ENCODE measurements at regions not wholly inside any gene's neighbourhood (a gene's known extent, or its start where the extent isn't known, plus 50 kb on each side); places are given as distances from the start of the nearest gene placed in this dataset.

DNA sequence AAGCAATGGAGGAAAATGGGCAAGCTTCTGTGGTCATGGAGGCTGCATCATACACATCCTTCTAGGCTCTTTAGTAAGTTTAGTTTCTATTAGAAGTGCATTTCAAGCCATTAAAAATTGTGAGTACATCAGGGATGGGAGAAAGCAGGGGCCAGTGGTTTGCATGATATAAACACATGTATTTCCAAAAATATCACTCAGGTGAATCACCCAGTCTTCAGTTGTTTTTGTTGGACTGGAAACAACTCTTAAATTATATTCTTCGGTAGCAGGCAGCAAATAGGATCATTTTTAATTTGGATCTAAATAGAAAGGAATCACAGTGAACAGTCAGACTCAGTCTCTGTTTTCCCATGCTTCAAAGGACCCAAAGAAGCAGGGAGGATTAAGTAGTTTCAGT, 657.9 kb downstream of the TLR4 start:
- peaks cover 3% of the 10 kb centered on the region; the same call in 1 of the 2 replicates for H3K9me3 ChIP-seq (ENCODE audit: insufficient read depth, low read depth, low read length)
- H3F3A ChIP-seq (ENCODE audit: low read depth), result no peaks in the 10 kb centered on the region
- H3K79me2 ChIP-seq (ENCODE audit: insufficient read depth, low read length), result no peaks in the 10 kb centered on the region
- H4K20me1 ChIP-seq (ENCODE audit: insufficient read depth, low read length, poor library complexity, severe bottlenecking), result no peaks in the 10 kb centered on the region
- no peaks in the 10 kb centered on the region for H3K4me1 ChIP-seq (ENCODE audit: insufficient read depth, low read length, poor library complexity, severe bottlenecking)
- H3K9ac ChIP-seq (ENCODE audit: low read depth, low read length, poor library complexity, severe bottlenecking), result no peak overlapping the region
- H3K36me3 ChIP-seq (ENCODE audit: insufficient read depth, low read length), result no peaks in the 10 kb centered on the region
- TF ChIP-seq, protein P1, sequence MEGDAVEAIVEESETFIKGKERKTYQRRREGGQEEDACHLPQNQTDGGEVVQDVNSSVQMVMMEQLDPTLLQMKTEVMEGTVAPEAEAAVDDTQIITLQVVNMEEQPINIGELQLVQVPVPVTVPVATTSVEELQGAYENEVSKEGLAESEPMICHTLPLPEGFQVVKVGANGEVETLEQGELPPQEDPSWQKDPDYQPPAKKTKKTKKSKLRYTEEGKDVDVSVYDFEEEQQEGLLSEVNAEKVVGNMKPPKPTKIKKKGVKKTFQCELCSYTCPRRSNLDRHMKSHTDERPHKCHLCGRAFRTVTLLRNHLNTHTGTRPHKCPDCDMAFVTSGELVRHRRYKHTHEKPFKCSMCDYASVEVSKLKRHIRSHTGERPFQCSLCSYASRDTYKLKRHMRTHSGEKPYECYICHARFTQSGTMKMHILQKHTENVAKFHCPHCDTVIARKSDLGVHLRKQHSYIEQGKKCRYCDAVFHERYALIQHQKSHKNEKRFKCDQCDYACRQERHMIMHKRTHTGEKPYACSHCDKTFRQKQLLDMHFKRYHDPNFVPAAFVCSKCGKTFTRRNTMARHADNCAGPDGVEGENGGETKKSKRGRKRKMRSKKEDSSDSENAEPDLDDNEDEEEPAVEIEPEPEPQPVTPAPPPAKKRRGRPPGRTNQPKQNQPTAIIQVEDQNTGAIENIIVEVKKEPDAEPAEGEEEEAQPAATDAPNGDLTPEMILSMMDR (conservative IDR thresholded peaks at IDR 0.05; ENCODE audit: low read length), result no peak
- no peak for TF ChIP-seq EZH2phosphoT487 (IDR thresholded peaks at IDR 0.05; ENCODE audit: borderline replicate concordance)
- H3K4me2 ChIP-seq (ENCODE audit: low read depth, low read length, poor library complexity, severe bottlenecking), result no peak overlapping the region
- H3K27me3 ChIP-seq (ENCODE audit: insufficient read depth, low read length, poor library complexity, severe bottlenecking), result no peaks in the 10 kb centered on the region
- H2AFZ ChIP-seq (ENCODE audit: low read length), result no peak overlapping the region
- no peak overlapping the region for H3K4me3 ChIP-seq (ENCODE audit: low read length, poor library complexity, severe bottlenecking)
- no peaks in the 10 kb centered on the region for H3K9me2 ChIP-seq (replicated peaks; ENCODE audit: low read depth, low read length)

DNA sequence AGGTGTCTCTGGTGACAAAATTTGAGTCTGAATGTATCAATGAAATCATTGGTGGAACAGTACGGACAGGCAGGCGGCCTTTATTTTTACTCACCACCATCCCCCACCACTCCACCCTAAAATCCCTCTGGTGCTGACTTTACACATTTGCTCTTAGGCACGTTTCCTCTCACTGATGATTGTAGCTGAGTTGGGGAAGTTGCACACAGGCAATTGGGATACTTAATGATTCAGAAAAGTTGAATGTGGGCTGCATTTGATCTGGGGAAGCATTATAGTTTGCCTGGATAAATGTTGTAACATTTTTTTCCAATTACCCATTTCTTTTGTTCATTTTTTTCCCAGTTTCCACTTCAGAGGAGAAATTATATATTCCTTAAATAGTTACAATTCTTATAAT, 658.4 kb downstream of the TLR4 start:
- Histone ChIP-seq H3K27me3 (ENCODE audit: insufficient read depth, low read length, poor library complexity, severe bottlenecking) (no peaks in the 10 kb centered on the region), H3K4me3 (ENCODE audit: low read length, poor library complexity, severe bottlenecking) (no peak overlapping the region), H4K20me1 (ENCODE audit: insufficient read depth, low read length, poor library complexity, severe bottlenecking) (no peaks in the 10 kb centered on the region), H3K79me2 (ENCODE audit: insufficient read depth, low read length) (no peaks in the 10 kb centered on the region), H3K9me2 (replicated peaks; ENCODE audit: low read depth, low read length) (no peaks in the 10 kb centered on the region), H3K4me2 (ENCODE audit: low read depth, low read length, poor library complexity, severe bottlenecking) (no peak overlapping the region), H2AFZ (ENCODE audit: low read length) (no peak overlapping the region), H3F3A (ENCODE audit: low read depth) (no peaks in the 10 kb centered on the region), H3K4me1 (ENCODE audit: insufficient read depth, low read length, poor library complexity, severe bottlenecking) (no peaks in the 10 kb centered on the region), H3K36me3 (ENCODE audit: insufficient read depth, low read length) (no peaks in the 10 kb centered on the region), H3K9ac (ENCODE audit: low read depth, low read length, poor library complexity, severe bottlenecking) (no peak overlapping the region), H3K9me3 (ENCODE audit: insufficient read depth, low read depth, low read length) (peaks cover 3% of the 10 kb centered on the region; the same call in 1 of the 2 replicates)
- TF ChIP-seq, protein P1 (conservative IDR thresholded peaks at IDR 0.05; ENCODE audit: low read length), result no peak
- TF ChIP-seq EZH2phosphoT487 (IDR thresholded peaks at IDR 0.05; ENCODE audit: borderline replicate concordance), result no peak

DNA sequence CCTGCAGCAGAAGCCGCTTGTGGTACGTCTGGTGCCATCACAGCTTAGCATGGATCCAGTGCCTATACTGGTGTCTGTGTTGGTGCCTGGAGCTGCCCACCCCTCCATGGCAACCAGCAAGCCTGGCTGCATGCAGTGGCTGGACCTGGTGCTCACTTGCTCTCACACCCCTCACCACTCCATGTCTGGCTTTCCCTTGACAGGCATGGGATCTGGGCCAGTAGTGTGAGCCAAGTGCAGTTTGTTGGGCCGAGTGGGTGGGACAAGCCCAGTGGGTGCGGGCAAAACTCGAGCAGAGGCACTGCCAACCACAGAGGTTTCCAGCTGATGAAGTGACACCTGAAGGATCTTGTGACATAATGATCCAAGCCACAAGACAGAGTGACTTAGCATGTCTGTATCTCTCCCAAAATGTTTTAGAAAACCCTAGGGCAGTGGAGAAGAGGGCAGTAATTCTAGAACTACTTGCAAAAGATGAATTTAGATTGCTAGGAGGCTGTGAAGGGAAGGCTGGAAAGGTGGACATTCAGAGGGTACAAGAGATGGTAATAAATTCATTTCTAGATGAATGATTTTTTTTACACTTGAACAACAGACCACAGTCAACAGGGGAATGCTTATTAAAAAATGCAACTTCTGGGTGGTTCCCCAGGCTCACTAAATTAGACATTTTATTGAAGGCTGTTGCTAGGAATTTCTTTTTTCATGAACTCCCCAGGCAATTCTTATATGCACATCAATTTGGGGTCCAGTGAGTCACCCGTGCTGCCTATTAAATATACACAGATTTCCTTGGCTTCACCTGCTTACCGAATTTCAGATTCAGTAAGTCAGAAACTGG, 660.3 kb downstream of the TLR4 start:
- TF ChIP-seq, protein P1 (conservative IDR thresholded peaks at IDR 0.05; ENCODE audit: low read length), result no peak
- no peak for TF ChIP-seq EZH2phosphoT487 (IDR thresholded peaks at IDR 0.05; ENCODE audit: borderline replicate concordance)
- H3K27me3 ChIP-seq (ENCODE audit: insufficient read depth, low read length, poor library complexity, severe bottlenecking), result no peaks in the 10 kb centered on the region
- no peak overlapping the region for H3K4me3 ChIP-seq (ENCODE audit: low read length, poor library complexity, severe bottlenecking)
- no peaks in the 10 kb centered on the region for H3K9me2 ChIP-seq (replicated peaks; ENCODE audit: low read depth, low read length)
- no peak overlapping the region for H2AFZ ChIP-seq (ENCODE audit: low read length)
- H3K9me3 ChIP-seq (ENCODE audit: insufficient read depth, low read depth, low read length), result peaks cover 3% of the 10 kb centered on the region; the same call in 1 of the 2 replicates
- H3K36me3 ChIP-seq (ENCODE audit: insufficient read depth, low read length), result no peaks in the 10 kb centered on the region
- no peaks in the 10 kb centered on the region for H3F3A ChIP-seq (ENCODE audit: low read depth)
- H3K9ac ChIP-seq (ENCODE audit: low read depth, low read length, poor library complexity, severe bottlenecking), result no peak overlapping the region
- H4K20me1 ChIP-seq (ENCODE audit: insufficient read depth, low read length, poor library complexity, severe bottlenecking), result no peaks in the 10 kb centered on the region
- H3K79me2 ChIP-seq (ENCODE audit: insufficient read depth, low read length), result no peaks in the 10 kb centered on the region
- H3K4me1 ChIP-seq (ENCODE audit: insufficient read depth, low read length, poor library complexity, severe bottlenecking), result no peaks in the 10 kb centered on the region
- H3K4me2 ChIP-seq (ENCODE audit: low read depth, low read length, poor library complexity, severe bottlenecking), result no peak overlapping the region
